VCaP (cell line): ENCODE measurements at regions not wholly inside any gene's neighbourhood (a gene's known extent, or its start where the extent isn't known, plus 50 kb on each side); places are given as distances from the start of the nearest gene placed in this dataset.

ENCODE experiments used
- H3K27ac ChIP-seq: fragments of 450-650 bp; 2 replicates; pipeline ENCODE4 v1.5.1; 2017
- TF ChIP-seq, protein P1 (sequence below): fragments of 450-650 bp; conservative IDR thresholded peaks from 2 replicates; pipeline ENCODE4 v1.5.1; 2017; ENCODE audit warnings: mild to moderate bottlenecking, moderate library complexity

DNA sequence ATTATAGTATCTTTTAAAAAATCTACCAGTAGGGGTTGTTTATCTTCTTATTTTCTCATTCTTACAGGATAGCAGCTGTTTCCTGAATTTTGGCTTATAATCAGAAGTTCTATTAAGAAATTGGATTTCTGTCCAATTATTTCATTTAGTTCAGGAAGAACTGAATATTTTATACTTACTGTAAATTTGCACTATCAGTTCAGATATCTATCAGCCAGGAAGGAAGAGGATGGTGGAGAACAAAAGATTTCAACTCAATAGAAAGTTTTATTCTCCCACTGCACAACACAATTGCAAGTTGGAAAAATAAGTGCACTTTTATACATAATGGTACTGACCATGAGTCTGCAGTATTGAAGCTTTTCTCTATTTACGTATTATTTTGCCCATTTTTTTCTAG lies 400.9 kb downstream of the PLOD2 start:
- TF ChIP-seq, protein P1, sequence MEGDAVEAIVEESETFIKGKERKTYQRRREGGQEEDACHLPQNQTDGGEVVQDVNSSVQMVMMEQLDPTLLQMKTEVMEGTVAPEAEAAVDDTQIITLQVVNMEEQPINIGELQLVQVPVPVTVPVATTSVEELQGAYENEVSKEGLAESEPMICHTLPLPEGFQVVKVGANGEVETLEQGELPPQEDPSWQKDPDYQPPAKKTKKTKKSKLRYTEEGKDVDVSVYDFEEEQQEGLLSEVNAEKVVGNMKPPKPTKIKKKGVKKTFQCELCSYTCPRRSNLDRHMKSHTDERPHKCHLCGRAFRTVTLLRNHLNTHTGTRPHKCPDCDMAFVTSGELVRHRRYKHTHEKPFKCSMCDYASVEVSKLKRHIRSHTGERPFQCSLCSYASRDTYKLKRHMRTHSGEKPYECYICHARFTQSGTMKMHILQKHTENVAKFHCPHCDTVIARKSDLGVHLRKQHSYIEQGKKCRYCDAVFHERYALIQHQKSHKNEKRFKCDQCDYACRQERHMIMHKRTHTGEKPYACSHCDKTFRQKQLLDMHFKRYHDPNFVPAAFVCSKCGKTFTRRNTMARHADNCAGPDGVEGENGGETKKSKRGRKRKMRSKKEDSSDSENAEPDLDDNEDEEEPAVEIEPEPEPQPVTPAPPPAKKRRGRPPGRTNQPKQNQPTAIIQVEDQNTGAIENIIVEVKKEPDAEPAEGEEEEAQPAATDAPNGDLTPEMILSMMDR, result no peak
- H3K27ac ChIP-seq, result no peak overlapping the region

DNA sequence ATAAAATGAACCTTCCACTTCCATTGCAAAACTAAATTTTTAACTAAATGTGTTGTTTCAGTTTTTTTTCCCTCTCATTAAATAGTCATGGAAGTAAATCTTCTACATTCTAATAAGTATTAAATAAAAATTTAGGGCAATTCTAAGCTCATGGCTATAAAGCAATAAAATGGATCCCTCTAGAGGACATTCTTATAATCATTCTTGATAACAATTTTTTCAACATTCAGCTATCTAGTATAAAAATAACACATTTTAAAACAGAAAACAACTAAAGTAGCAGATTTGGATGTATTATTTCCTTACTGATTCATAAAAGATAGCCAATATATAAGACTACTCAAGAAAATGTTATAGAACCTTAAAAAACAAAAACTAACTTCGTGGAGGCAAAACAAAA lies 393.1 kb downstream of the PLOD2 start:
- no peak overlapping the region for H3K27ac ChIP-seq
- TF ChIP-seq, protein P1, result peak; percentile 73

GRCh38 chr3:145776782-145777408 lies 384.1 kb downstream of the PLOD2 start:
- H3K27ac ChIP-seq, result no peak overlapping the region
- TF ChIP-seq, protein P1, result peak; percentile 85

GRCh38 chr3:145780301-145780700 lies 380.7 kb downstream of the PLOD2 start:
- no peak overlapping the region for H3K27ac ChIP-seq
- TF ChIP-seq, protein P1, result no peak

DNA sequence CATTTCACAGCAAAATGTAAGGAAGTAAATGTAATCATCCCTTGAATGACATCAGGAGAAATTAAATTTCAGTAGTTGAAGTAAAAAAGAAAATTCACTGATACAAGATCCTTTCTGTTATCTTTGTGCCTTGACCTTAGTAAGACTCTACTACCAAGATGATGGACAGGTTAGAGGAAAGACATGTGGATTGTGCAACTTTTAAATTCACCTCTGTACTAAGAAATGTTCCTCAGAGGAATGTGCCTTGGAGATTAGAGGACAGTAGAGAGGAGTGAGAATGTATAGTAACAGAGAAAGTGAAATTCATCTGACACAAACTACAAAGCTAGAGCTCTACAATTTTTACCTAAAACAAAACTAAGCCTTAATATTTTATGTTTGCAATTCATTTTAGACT lies 375.3 kb downstream of the PLOD2 start:
- no peak overlapping the region for H3K27ac ChIP-seq
- TF ChIP-seq, protein P1, result no peak

GRCh38 chr3:145798007-145798406 lies 363.0 kb downstream of the PLOD2 start:
- TF ChIP-seq, protein P1, result no peak
- H3K27ac ChIP-seq, result no peak overlapping the region

DNA sequence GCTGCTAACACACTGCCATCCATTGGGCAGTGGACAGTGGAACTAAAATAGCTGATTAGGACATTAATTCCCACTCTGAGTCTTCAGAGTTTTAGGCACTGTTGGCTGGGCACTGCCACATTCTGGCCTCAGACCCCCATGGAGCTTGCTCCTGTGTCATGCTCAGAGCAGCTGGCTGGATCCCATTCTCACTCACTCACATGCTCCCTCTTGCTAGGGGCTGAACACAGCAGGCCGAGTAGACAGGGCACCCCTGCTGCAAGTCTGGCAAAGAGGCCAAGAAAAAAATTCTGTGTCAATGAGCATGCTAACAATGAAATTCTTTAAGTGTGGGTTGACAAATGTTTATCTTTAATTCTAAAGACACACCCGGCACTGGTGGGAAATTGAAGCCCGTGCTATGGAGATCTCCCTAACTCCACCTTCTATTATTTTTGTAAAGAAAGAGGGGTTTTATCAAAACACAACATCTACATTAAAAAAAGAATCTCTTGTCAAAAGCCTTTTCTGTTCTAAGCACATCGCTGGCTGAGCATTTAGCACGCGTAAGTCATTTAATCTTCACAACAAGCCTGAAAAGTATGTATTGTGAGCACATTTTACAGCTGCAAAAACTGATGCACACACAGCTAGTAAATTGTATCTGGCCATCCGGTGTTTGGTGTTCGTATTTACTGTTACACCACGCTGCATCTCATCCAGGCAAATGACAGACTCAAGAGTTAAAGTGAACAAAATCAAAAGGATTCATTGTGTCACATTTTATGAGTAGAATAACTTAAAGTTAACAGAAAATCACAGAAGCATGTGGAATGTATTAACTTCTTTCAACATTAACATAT lies 362.1 kb downstream of the PLOD2 start:
- TF ChIP-seq, protein P1, result no peak

More for the DNA sequence above, 362.1 kb downstream of the PLOD2 start:
- no peak overlapping the region for H3K27ac ChIP-seq
